T47D (cell line): ENCODE measurements at regions not wholly inside any gene's neighbourhood (a gene's known extent, or its start where the extent isn't known, plus 50 kb on each side); places are given as distances from the start of the nearest gene placed in this dataset.
A peak's percentile ranks its signal among the peaks of the same experiment; 100 is the strongest.

ENCODE experiments used
- DNase-seq, 2 experiments: peaks; one replicate each; pipeline versions ENCODE4 v3.0.0 to v3.0.0-alpha.2; 2011 to 2012; ENCODE audit warnings: low read depth in 1 of 2, low spot score in 1 of 2
- JUND ChIP-seq: IDR thresholded peaks from 2 replicates; pipeline ENCODE4 v1.6.1; 2012; ENCODE audit warnings: low read depth
- in situ Hi-C: cut with HindIII; loops from 2 replicates; pipeline ENCODE4 v1.10.0; 2016; ENCODE audit warnings: low sequenced_read_pairs, low pct_unique_long_range_greater_than_20kb

GRCh38 chr15:24858737-24859601 lies 95.8 kb upstream of the SNRPN start:
- DNase-seq = no peak
- in situ Hi-C loops = no loop called here
- TF ChIP-seq JUND = no peak

GRCh38 chr15:24861014-24861690 lies 93.6 kb upstream of the SNRPN start:
- DNase-seq = peak in 1 of 2 experiments; percentile 35
- TF ChIP-seq JUND = no peak
- in situ Hi-C loops = no loop called here

GRCh38 chr15:24862726-24863521 lies 91.9 kb upstream of the SNRPN start:
- in situ Hi-C loops = no loop called here
- TF ChIP-seq JUND = no peak
- DNase-seq = peak in 1 of 2 experiments; percentile 13

- no peak for TF ChIP-seq JUND
- DNase-seq = no peak
- in situ Hi-C loops = no loop called here
Measured at GRCh38 chr15:24865303-24865702, 89.5 kb upstream of the SNRPN start.

- in situ Hi-C loops = no loop called here
- TF ChIP-seq JUND = no peak
- DNase-seq = peak in 1 of 2 experiments; percentile 48
Measured at GRCh38 chr15:24877174-24877573, 77.6 kb upstream of the SNRPN start.

- in situ Hi-C loops = no loop called here
- DNase-seq = peak; percentile 22 to 85
- no peak for TF ChIP-seq JUND
Measured at GRCh38 chr15:24878153-24878552, 76.6 kb upstream of the SNRPN start.

GRCh38 chr15:24879492-24879891 lies 75.3 kb upstream of the SNRPN start:
- no peak for TF ChIP-seq JUND
- DNase-seq = peak in 1 of 2 experiments; percentile 66
- in situ Hi-C loops = no loop called here

GRCh38 chr15:24880663-24881062 lies 74.1 kb upstream of the SNRPN start:
- in situ Hi-C loops = no loop called here
- no peak for TF ChIP-seq JUND

GRCh38 chr15:24886538-24886937 lies 68.2 kb upstream of the SNRPN start:
- in situ Hi-C loops = no loop called here
- DNase-seq = no peak
- no peak for TF ChIP-seq JUND

More at GRCh38 chr15:24880663-24881062, 74.1 kb upstream of the SNRPN start:
- no peak for DNase-seq

GRCh38 chr15:24898715-24899272 lies 56.0 kb upstream of the SNRPN start:
- DNase-seq = no peak
- in situ Hi-C loops = no loop called here

GRCh38 chr15:24899367-24899766 lies 55.4 kb upstream of the SNRPN start:
- TF ChIP-seq JUND = no peak
- in situ Hi-C loops = no loop called here
- DNase-seq = no peak

More at GRCh38 chr15:24898715-24899272, 56.0 kb upstream of the SNRPN start:
- no peak for TF ChIP-seq JUND

- TF ChIP-seq JUND = no peak
- no peak for DNase-seq
- in situ Hi-C loops = no loop called here
Measured at GRCh38 chr15:24899795-24900194, 55.0 kb upstream of the SNRPN start.

GRCh38 chr15:24901409-24901808 lies 53.4 kb upstream of the SNRPN start:
- TF ChIP-seq JUND = no peak
- DNase-seq = no peak
- in situ Hi-C loops = no loop called here
